HFF-Myc (cell line): ENCODE measurements at regions not wholly inside any gene's neighbourhood (a gene's known extent, or its start where the extent isn't known, plus 50 kb on each side); places are given as distances from the start of the nearest gene placed in this dataset.

Experiments
- DNase-seq: peaks from one replicate; pipeline ENCODE4 v3.0.0-alpha.2; 2011; ENCODE audit warnings: low read depth; ENCODE audit errors: extremely low read depth
- H3K4me3 ChIP-seq: replicated peaks from 2 replicates; pipeline ENCODE4 v1.5.1; 2011; ENCODE audit warnings: low read depth, mild to moderate bottlenecking, control low read depth, low read length
- TF ChIP-seq, protein P1 (sequence below): IDR thresholded peaks from 2 replicates; pipeline ENCODE4 v1.5.1; 2012; ENCODE audit warnings: mild to moderate bottlenecking, low read depth, low read length, control low read depth; ENCODE audit errors: missing control alignments

DNA sequence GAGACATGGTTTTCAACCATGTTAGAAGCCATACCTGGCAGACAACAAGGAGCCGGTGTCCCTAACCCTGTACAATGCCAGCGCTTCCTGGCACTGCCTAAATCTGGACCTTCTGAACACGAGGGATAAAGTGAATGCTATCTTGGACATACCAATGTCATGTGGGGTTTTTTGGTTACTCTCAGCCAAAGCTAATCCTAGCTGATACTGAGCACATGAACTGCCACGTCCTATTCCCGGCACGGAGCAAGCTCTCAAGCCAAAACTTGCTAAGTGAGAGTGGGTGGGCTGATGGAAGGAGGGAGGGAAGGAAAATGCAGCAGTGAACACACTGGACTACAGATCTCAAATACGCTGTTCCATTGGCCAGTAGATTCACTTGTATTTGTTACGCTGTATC, 226.1 kb downstream of the BCOR start:
- no peak overlapping the region for H3K4me3 ChIP-seq
- DNase-seq: no peak
- TF ChIP-seq, protein P1, sequence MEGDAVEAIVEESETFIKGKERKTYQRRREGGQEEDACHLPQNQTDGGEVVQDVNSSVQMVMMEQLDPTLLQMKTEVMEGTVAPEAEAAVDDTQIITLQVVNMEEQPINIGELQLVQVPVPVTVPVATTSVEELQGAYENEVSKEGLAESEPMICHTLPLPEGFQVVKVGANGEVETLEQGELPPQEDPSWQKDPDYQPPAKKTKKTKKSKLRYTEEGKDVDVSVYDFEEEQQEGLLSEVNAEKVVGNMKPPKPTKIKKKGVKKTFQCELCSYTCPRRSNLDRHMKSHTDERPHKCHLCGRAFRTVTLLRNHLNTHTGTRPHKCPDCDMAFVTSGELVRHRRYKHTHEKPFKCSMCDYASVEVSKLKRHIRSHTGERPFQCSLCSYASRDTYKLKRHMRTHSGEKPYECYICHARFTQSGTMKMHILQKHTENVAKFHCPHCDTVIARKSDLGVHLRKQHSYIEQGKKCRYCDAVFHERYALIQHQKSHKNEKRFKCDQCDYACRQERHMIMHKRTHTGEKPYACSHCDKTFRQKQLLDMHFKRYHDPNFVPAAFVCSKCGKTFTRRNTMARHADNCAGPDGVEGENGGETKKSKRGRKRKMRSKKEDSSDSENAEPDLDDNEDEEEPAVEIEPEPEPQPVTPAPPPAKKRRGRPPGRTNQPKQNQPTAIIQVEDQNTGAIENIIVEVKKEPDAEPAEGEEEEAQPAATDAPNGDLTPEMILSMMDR: no peak

DNA sequence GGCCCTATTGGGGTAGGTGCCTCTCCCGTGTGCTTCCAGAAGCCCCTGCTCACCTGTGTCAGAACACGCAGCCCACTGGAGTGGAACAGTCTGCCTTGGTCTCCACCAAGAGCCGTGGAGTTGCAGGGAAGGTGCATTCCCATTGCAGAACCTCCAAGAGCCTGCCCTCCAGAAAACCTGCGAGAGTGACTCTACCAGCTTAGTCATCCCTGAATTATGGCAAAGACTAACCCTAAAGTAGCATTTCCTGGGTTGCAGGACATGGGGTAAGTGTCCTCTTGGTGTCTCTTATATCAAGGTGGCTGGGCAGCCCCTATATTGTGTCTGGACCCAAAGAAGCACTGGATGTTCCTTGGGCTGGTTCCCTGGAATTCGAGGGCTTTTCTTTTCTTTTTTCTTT, 224.6 kb downstream of the BCOR start:
- no peak for DNase-seq
- TF ChIP-seq, protein P1: no peak
- no peak overlapping the region for H3K4me3 ChIP-seq

DNA sequence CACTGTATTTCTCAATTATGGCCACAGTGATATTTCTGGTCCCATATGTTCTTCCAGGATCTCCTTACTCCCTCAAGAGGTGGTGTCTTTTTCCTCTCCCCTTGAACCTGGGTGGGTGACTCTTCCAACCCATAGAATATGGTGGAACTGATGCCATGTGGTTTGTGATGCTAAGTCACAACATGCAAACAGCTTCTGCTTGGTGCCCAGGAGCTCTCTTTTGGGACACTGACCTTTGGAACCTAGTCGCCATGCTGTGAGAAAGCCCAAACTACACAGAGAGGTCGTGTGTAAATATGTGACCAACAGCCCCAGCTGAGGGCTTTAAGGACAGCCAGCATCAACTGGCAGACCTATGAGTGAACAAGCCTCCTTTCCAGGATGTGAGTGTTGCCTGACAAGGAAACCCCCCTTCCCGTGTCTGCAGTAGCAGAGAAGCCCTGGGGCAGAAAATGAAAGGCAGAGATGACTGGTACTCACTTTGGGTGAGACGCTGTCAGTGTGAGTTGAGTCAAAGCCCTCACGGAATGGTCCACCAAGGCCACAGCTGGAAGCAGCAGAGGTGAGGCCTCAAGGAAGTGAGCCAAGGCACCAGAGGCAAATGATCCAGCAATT, 223.4 kb downstream of the BCOR start:
- no peak for DNase-seq
- no peak overlapping the region for H3K4me3 ChIP-seq
- TF ChIP-seq, protein P1: no peak

DNA sequence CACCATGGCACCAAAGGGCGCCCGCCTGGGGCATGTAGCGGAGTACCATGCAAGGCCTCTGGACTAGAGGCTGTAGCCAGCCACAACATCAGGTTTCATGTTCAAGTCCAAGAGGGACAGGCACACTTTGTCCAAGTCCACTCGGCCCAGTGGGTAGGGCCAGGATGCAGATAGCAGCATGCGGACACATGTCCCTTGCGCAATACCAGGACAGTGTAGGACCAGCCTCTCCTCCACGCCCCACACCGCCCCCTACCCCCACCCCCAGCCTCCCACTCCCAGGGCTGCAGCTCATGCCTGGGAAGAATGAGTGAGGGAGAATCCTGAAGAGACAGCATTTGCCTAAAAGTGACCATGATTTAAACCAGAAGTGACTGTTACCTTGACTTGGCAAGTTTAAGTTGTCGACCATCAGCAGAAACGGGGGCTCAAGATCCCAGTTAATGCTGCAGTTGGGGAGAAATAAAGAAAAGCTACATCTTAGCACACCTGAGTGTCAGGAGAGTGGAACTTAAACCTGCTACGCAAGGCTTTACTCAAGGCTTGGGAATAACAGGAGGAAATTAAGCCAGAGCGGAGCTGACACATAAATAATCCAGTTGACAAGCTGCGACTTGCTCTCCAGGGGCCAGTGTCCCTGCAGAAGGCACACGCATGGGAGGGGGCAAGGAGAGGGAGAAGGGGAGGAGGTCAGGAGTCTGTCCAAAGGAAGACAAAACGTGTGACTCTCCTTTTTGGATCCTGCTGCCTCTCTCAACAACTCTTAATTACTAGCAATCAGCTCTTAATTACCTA, 221.7 kb downstream of the BCOR start:
- TF ChIP-seq, protein P1: no peak
- no peak for DNase-seq
- no peak overlapping the region for H3K4me3 ChIP-seq

DNA sequence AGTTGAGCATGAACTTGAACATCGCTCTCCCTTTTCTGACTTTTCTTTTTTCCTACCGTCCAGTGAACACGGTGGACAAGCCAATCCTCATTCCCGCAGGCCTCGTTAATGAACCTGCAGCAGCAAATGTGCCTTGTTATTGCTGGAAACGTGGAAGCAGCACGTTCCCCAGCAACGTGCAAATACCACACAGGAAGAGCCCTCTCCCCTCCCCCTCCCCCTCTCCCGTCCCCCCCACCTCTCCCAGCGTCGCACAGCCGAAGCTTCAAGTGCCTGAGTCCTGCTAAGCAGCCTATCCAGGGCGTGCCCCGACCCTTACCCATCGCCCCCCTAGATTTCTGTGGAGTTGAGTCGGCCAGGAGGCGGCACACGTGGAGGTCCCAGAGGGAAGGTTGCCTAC, 219.9 kb downstream of the BCOR start:
- no peak overlapping the region for H3K4me3 ChIP-seq
- TF ChIP-seq, protein P1: no peak
- DNase-seq: no peak

DNA sequence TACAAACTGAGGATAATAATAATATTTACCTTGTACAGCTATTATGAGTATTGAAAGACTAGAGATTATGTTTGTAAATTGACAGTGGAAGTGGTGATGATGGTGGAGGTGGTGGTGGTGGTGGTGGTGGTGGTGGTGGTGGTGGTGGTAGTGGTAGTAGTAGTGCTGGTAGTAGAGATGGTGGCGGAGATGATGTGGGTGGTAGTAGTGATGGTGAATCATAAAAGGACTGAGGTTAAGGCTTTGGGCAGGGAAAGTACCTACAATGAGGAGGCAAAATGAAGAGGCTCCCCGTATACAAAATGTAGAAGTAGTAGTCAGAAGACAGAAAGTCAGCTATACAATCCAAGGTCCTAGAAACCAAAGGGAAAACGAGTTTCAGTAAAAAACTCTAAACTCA, 214.1 kb downstream of the BCOR start:
- no peak for DNase-seq
- H3K4me3 ChIP-seq: no peak overlapping the region
- TF ChIP-seq, protein P1: no peak
